Upper lobe of left lung (tissue), 6 donors: ENCODE measurements at regions not wholly inside any gene's neighbourhood (a gene's known extent, or its start where the extent isn't known, plus 50 kb on each side); places are given as distances from the start of the nearest gene placed in this dataset.

ENCODE experiments used
- ATAC-seq, 2 donors: fragments of 200-7000 bp; cut with Tn5 transposase; one replicate each; pipeline ENCODE4 v1.9.1; 2022; ENCODE audit warnings: mild to moderate bottlenecking in 2 of 2, moderate library complexity in 2 of 2; ENCODE audit not compliant: low FRiP score in 2 of 2
- DNase-seq, 2 donors: peaks; one replicate each; pipeline ENCODE4 v3.0.0-alpha.2; 2019 to 2020
- H3K27ac ChIP-seq, 4 donors: fragments of 200-600 bp; sonication (generic); one replicate each; pipeline ENCODE4 v1.5.1; 2016 to 2019
- H3K27me3 ChIP-seq, 4 donors: fragments of 200-600 bp; sonication (generic); one replicate each; pipeline ENCODE4 v1.5.1; 2017 to 2019
- H3K36me3 ChIP-seq, 4 donors: fragments of 200-600 bp; sonication (generic); one replicate each; pipeline ENCODE4 v1.5.1; 2016 to 2019
- H3K4me1 ChIP-seq, 4 donors: fragments of 200-600 bp; sonication (generic); one replicate each; pipeline ENCODE4 v1.5.1; 2018 to 2019
- H3K4me3 ChIP-seq, 4 donors: fragments of 200-600 bp; sonication (generic); one replicate each; pipeline ENCODE4 v1.5.1; 2017 to 2019; ENCODE audit warnings: mild to moderate bottlenecking in 2 of 4, moderate library complexity in 1 of 4
- H3K9me3 ChIP-seq, 4 donors: fragments of 200-600 bp; sonication (generic); one replicate each; pipeline ENCODE4 v1.5.1; 2018 to 2019
- EP300 ChIP-seq, 4 donors: sonication (generic); formaldehyde crosslinking; IDR thresholded peaks; one replicate each; pipeline ENCODE4 v1.5.1; 2017; ENCODE audit warnings: antibody characterized with exemption in 4 of 4, control low read depth in 2 of 4
- POLR2A ChIP-seq, 4 donors: fragments of 450-650 bp; IDR thresholded peaks; one replicate each; pipeline ENCODE4 v1.5.1; 2016 to 2017; ENCODE audit warnings: antibody characterized with exemption in 4 of 4, mild to moderate bottlenecking in 2 of 4
- POLR2AphosphoS5 ChIP-seq, 2 donors: sonication (generic); formaldehyde crosslinking; IDR thresholded peaks; one replicate each; pipeline ENCODE4 v1.5.1; 2017; ENCODE audit warnings: antibody characterized with exemption in 2 of 2
- WGBS, 2 donors: methylation state at CpG; one replicate each; pipeline ENCODE4 v1.1.5; 2017 to 2018; 5-methylcytosine and 5-hydroxymethylcytosine counted together
- TF ChIP-seq, protein P1 (sequence below), 6 experiments: fragments of 450-650 bp in 4 of 6; fragments of 200-600 bp in 2 of 6; sonication (generic) in 2 of 6; IDR thresholded peaks; one replicate each; pipeline ENCODE4 v1.5.1; 2016 to 2019; ENCODE audit warnings: antibody characterized with exemption in 6 of 6
- donor health status: DM: no; HTN: no; CAD: no; lungs with moderate emphysema.
- donor health status: DM: no; HTN: yes; CAD: no; lungs with severe emphysema.

- H3K4me1 ChIP-seq: no peaks in the 10 kb centered on the region
- no peak overlapping the region for H3K4me3 ChIP-seq
- DNase-seq: no peak
- no peak for TF ChIP-seq EP300 (IDR thresholded peaks at IDR 0.05)
- TF ChIP-seq, protein P1, sequence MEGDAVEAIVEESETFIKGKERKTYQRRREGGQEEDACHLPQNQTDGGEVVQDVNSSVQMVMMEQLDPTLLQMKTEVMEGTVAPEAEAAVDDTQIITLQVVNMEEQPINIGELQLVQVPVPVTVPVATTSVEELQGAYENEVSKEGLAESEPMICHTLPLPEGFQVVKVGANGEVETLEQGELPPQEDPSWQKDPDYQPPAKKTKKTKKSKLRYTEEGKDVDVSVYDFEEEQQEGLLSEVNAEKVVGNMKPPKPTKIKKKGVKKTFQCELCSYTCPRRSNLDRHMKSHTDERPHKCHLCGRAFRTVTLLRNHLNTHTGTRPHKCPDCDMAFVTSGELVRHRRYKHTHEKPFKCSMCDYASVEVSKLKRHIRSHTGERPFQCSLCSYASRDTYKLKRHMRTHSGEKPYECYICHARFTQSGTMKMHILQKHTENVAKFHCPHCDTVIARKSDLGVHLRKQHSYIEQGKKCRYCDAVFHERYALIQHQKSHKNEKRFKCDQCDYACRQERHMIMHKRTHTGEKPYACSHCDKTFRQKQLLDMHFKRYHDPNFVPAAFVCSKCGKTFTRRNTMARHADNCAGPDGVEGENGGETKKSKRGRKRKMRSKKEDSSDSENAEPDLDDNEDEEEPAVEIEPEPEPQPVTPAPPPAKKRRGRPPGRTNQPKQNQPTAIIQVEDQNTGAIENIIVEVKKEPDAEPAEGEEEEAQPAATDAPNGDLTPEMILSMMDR (IDR thresholded peaks at IDR 0.05): no peak
- TF ChIP-seq POLR2A (IDR thresholded peaks at IDR 0.05): no peak
- TF ChIP-seq POLR2AphosphoS5 (IDR thresholded peaks at IDR 0.05): no peak
- H3K27me3 ChIP-seq: no peaks in the 10 kb centered on the region
- no peaks in the 10 kb centered on the region for H3K36me3 ChIP-seq
- ATAC-seq: no peak
- no peak overlapping the region for H3K27ac ChIP-seq
- H3K9me3 ChIP-seq: no peaks in the 10 kb centered on the region
- 38 to 40% methylated on average over 1 of the region's 1 CpG for WGBS, 2 donors
Measured at GRCh38 chr19:8904597-8904996, 72.4 kb downstream of the MBD3L1 start.

DNA sequence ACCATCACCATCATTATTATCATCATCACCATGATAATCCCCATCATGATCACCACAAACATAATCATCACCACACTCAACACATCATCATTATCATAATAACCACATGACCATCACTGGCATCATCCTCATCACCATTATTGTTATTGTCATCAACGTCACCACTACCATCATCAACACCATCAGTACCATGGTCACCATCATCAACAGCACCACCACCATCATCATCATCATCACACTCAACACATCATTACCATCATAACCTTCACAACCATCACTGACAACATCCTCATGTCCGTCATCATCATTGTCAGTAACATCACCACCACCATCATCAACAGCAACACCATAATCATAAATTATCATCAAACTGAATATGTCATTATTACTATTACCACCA, 73.2 kb downstream of the MBD3L1 start:
- H3K4me3 ChIP-seq: no peak overlapping the region
- ATAC-seq: no peak
- TF ChIP-seq POLR2AphosphoS5 (IDR thresholded peaks at IDR 0.05): no peak
- TF ChIP-seq POLR2A (IDR thresholded peaks at IDR 0.05): no peak
- TF ChIP-seq, protein P1 (IDR thresholded peaks at IDR 0.05): no peak
- TF ChIP-seq EP300 (IDR thresholded peaks at IDR 0.05): no peak
- H3K4me1 ChIP-seq: no peaks in the 10 kb centered on the region
- DNase-seq: no peak
- H3K9me3 ChIP-seq: no peaks in the 10 kb centered on the region
- no peaks in the 10 kb centered on the region for H3K27me3 ChIP-seq
- H3K36me3 ChIP-seq: no peaks in the 10 kb centered on the region
- H3K27ac ChIP-seq: no peak overlapping the region
- WGBS, 2 donors: 82 to 89% methylated on average over 2 of the region's 2 CpGs

DNA sequence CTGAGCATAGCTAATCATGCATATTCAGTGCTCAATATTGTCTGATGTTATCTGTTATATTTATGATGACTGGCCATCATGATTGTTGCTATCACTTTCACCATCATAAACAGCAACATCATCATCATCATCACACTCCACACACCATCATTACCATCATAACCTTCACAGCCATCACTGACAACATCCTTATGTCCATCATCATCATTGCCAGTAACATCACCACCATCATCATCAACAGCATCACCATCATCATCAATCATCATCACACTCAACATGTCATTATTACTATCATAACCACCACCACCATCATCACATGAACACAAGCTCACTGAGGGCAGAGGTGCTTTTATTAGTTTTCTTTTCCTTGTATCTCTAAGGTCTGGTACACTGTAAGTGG, 75.9 kb downstream of the MBD3L1 start:
- H3K27ac ChIP-seq: no peak overlapping the region
- DNase-seq (no peak), ATAC-seq (no peak)
- no peak overlapping the region for H3K4me3 ChIP-seq
- no peaks in the 10 kb centered on the region for H3K4me1 ChIP-seq
- no peaks in the 10 kb centered on the region for H3K27me3 ChIP-seq
- no peaks in the 10 kb centered on the region for H3K9me3 ChIP-seq
- TF ChIP-seq EP300 (IDR thresholded peaks at IDR 0.05) (no peak), POLR2A (IDR thresholded peaks at IDR 0.05) (no peak), POLR2AphosphoS5 (IDR thresholded peaks at IDR 0.05) (no peak)
- TF ChIP-seq, protein P1 (IDR thresholded peaks at IDR 0.05): no peak
- no peaks in the 10 kb centered on the region for H3K36me3 ChIP-seq

DNA sequence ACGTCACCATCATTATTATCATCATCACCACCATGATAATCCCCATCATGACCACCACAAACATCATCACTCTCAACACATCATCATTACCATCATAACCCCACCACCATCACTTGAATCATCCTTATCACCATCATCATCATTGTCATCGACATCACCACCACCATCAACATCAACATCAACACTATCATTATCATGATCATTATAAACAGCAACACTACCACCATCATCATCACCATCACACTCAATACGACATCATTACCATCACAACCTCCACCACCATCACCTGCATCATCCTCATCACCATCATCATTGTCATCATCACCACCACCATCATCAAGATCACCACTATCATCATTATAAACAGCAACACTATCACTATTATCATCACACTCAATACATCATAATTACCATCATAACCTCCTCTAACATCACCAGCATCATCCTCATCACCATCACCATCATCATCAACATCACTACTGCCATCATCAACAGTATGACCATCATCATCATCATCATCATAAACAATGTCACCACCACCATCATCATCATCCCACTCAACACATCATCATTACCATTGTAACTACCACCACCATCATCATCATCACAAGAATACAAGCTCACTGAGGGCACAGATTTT, 78.7 kb downstream of the MBD3L1 start:
- DNase-seq (no peak), ATAC-seq (no peak)
- Histone ChIP-seq H3K4me1 (no peaks in the 10 kb centered on the region), H3K27me3 (no peaks in the 10 kb centered on the region), H3K9me3 (no peaks in the 10 kb centered on the region), H3K27ac (no peak overlapping the region), H3K36me3 (no peaks in the 10 kb centered on the region), H3K4me3 (no peak overlapping the region)
- WGBS, 2 donors: 55 to 64% methylated on average over 3 of the region's 3 CpGs
- TF ChIP-seq, protein P1 (IDR thresholded peaks at IDR 0.05): no peak
- no peak for TF ChIP-seq POLR2AphosphoS5 (IDR thresholded peaks at IDR 0.05)
- no peak for TF ChIP-seq EP300 (IDR thresholded peaks at IDR 0.05)
- TF ChIP-seq POLR2A (IDR thresholded peaks at IDR 0.05): no peak

DNA sequence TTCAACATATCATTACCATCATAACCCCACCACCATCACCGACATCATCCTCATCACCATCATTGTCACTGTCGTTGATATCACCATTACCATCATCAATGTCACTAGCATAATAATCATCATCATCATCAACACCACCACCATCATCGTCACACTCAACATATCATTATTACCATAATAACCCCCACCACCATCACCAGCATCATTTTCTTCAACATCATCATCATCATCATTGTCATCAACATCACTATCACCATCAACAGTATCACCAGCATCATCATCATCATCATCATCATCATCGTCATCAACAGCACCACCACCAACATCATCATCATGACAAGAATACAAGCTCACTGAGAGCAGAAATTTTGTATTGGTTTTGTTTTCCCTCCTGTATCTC, 83.8 kb downstream of the MBD3L1 start:
- Histone ChIP-seq H3K4me1 (no peaks in the 10 kb centered on the region), H3K36me3 (no peaks in the 10 kb centered on the region), H3K9me3 (no peaks in the 10 kb centered on the region), H3K27me3 (no peaks in the 10 kb centered on the region), H3K27ac (no peak overlapping the region), H3K4me3 (no peak overlapping the region)
- 65 to 69% methylated on average over 4 of the region's 4 CpGs for WGBS, 2 donors
- no peak for ATAC-seq
- no peak for DNase-seq
- TF ChIP-seq POLR2A (IDR thresholded peaks at IDR 0.05) (no peak), EP300 (IDR thresholded peaks at IDR 0.05) (no peak), POLR2AphosphoS5 (IDR thresholded peaks at IDR 0.05) (no peak)
- TF ChIP-seq, protein P1 (IDR thresholded peaks at IDR 0.05): no peak
